GM23338 (cell line): ENCODE measurements at regions not wholly inside any gene's neighbourhood (a gene's known extent, or its start where the extent isn't known, plus 50 kb on each side); places are given as distances from the start of the nearest gene placed in this dataset.

Source experiments
- ATAC-seq: fragments of 200-7000 bp; cut with Tn5 transposase; 3 replicates; pipeline ENCODE4 v1.9.1; 2020
- DNase-seq: peaks from one replicate; pipeline ENCODE4 v3.0.0-alpha.2; 2015; ENCODE audit warnings: low spot score
- H2AFZ ChIP-seq: fragments of 200-600 bp; sonication (generic); 2 replicates; pipeline ENCODE4 v1.8.0; 2016; ENCODE audit warnings: antibody characterized with exemption, mild to moderate bottlenecking, moderate library complexity
- H3F3A ChIP-seq: fragments of 200-600 bp; sonication (generic); replicated peaks from 2 replicates; pipeline ENCODE4 v1.8.0; 2017; ENCODE audit warnings: antibody characterized with exemption, mixed run types, low read depth
- H3K27ac ChIP-seq: fragments of 200-600 bp; sonication (generic); 2 replicates; pipeline ENCODE4 v1.6.1; 2016; ENCODE audit warnings: low read depth
- H3K27me3 ChIP-seq: fragments of 200-600 bp; sonication (generic); 2 replicates; pipeline ENCODE4 v1.8.0; 2016; ENCODE audit warnings: mild to moderate bottlenecking, mixed run types, moderate library complexity; ENCODE audit not compliant: insufficient read depth
- H3K36me3 ChIP-seq: fragments of 200-600 bp; sonication (generic); 2 replicates; pipeline ENCODE4 v1.8.0; 2016; ENCODE audit warnings: mild to moderate bottlenecking; ENCODE audit not compliant: insufficient read depth
- H3K4me1 ChIP-seq: fragments of 200-600 bp; sonication (generic); 2 replicates; pipeline ENCODE4 v1.8.0; 2016; ENCODE audit warnings: mild to moderate bottlenecking, moderate library complexity; ENCODE audit not compliant: insufficient read depth
- H3K4me2 ChIP-seq: fragments of 200-600 bp; sonication (generic); 2 replicates; pipeline ENCODE4 v1.7.1; 2017; ENCODE audit warnings: mixed run types
- H3K4me3 ChIP-seq: fragments of 200-600 bp; sonication (generic); 2 replicates; pipeline ENCODE4 v1.6.1; 2016; ENCODE audit warnings: mixed run types
- H3K79me2 ChIP-seq: fragments of 200-600 bp; sonication (generic); replicated peaks from 2 replicates; pipeline ENCODE4 v1.8.0; 2017; ENCODE audit warnings: mild to moderate bottlenecking; ENCODE audit not compliant: insufficient read depth
- H3K9me2 ChIP-seq: fragments of 200-600 bp; sonication (generic); 2 replicates; pipeline ENCODE4 v1.8.0; 2017; ENCODE audit not compliant: insufficient read depth
- H4K20me1 ChIP-seq: fragments of 200-600 bp; sonication (generic); replicated peaks from 2 replicates; pipeline ENCODE4 v1.8.0; 2017; ENCODE audit warnings: mild to moderate bottlenecking; ENCODE audit not compliant: insufficient read depth
- H3K27ac Mint-ChIP-seq: 2 replicates; pipeline ENCODE4 v1.8.0; 2020; ENCODE audit warnings: inconsistent platforms, mild to moderate bottlenecking, moderate library complexity, mixed read lengths
- H3K27me3 Mint-ChIP-seq: 3 replicates; pipeline ENCODE4 v1.8.0; 2022; ENCODE audit warnings: low read depth, mild to moderate bottlenecking, moderate library complexity, mixed read lengths, inconsistent platforms; ENCODE audit not compliant: insufficient read depth, poor library complexity
- H3K36me3 Mint-ChIP-seq: 3 replicates; pipeline ENCODE4 v1.8.0; 2021; ENCODE audit warnings: low read depth, mild to moderate bottlenecking, inconsistent platforms, moderate library complexity, mixed read lengths
- H3K4me1 Mint-ChIP-seq: 3 replicates; pipeline ENCODE4 v1.8.0; 2020; ENCODE audit warnings: mild to moderate bottlenecking, inconsistent platforms, mixed read lengths
- H3K4me3 Mint-ChIP-seq: 3 replicates; pipeline ENCODE4 v1.8.0; 2021; ENCODE audit warnings: moderate library complexity, mild to moderate bottlenecking, inconsistent platforms, mixed read lengths
- H3K9me3 Mint-ChIP-seq: 3 replicates; pipeline ENCODE4 v1.8.0; 2020; ENCODE audit warnings: moderate library complexity, mild to moderate bottlenecking, inconsistent platforms, mixed read lengths
- CREB1 ChIP-seq: fragments of 250-450 bp; sonication (Bioruptor Pico); IDR thresholded peaks from 2 replicates; pipeline ENCODE4 v1.5.0; 2020; ENCODE audit warnings: low read depth, mild to moderate bottlenecking, moderate library complexity
- EZH2phosphoT487 ChIP-seq: fragments of 200-600 bp; sonication (generic); IDR thresholded peaks from one replicate; pipeline ENCODE4 v1.8.1; 2018; ENCODE audit warnings: antibody characterized with exemption; ENCODE audit not compliant: unreplicated experiment
- NANOG ChIP-seq: IDR thresholded peaks from 2 replicates; pipeline ENCODE4 v1.6.1; 2016; ENCODE audit warnings: antibody characterized with exemption, borderline replicate concordance
- STAT1 ChIP-seq: IDR thresholded peaks from one replicate; pipeline ENCODE4 v1.6.1; 2016; ENCODE audit warnings: antibody characterized with exemption; ENCODE audit not compliant: unreplicated experiment
- ZNF114 ChIP-seq: fragments of 250-450 bp; sonication (Bioruptor Pico); IDR thresholded peaks from 2 replicates; pipeline ENCODE4 v1.5.0; 2020; ENCODE audit warnings: mild to moderate bottlenecking, moderate library complexity
- ZNF331 ChIP-seq: fragments of 250-450 bp; sonication (Bioruptor Pico); IDR thresholded peaks from 2 replicates; pipeline ENCODE4 v1.5.0; 2020; ENCODE audit warnings: low read depth, mild to moderate bottlenecking, moderate library complexity
- TF ChIP-seq, protein P1 (sequence below), 2 experiments: fragments of 200-600 bp in 1 of 2; sonication (generic) in 1 of 2; conservative IDR thresholded peaks; 2 replicates each; pipeline versions ENCODE4 v1.5.1 to v1.6.1; 2016 to 2017; ENCODE audit warnings: antibody characterized with exemption in 2 of 2, low read depth in 2 of 2, mild to moderate bottlenecking in 2 of 2, moderate library complexity in 1 of 2
- TF ChIP-seq, protein P2 (sequence below): fragments of 250-450 bp; sonication (Bioruptor Pico); IDR thresholded peaks from 2 replicates; pipeline ENCODE4 v1.5.0; 2020; ENCODE audit warnings: mild to moderate bottlenecking, moderate library complexity

- H2AFZ ChIP-seq = no peak overlapping the region
- ATAC-seq = no peak
- no peak overlapping the region for H3K4me3 ChIP-seq
- Mint-ChIP-seq H3K36me3 (no peaks in the 10 kb centered on the region), H3K4me1 (peaks cover 3% of the 10 kb centered on the region; the same call in 1 of the 3 replicates), H3K4me3 (no peak overlapping the region), H3K27me3 (peaks cover 2% of the 10 kb centered on the region), H3K27ac (no peak overlapping the region), H3K9me3 (no peaks in the 10 kb centered on the region)
- no peaks in the 10 kb centered on the region for H3K4me1 ChIP-seq
- H3K79me2 ChIP-seq = no peaks in the 10 kb centered on the region
- no peaks in the 10 kb centered on the region for H3K27me3 ChIP-seq
- H3K9me2 ChIP-seq = no peaks in the 10 kb centered on the region
- no peak overlapping the region for H3K4me2 ChIP-seq
- H4K20me1 ChIP-seq = no peaks in the 10 kb centered on the region
- H3K27ac ChIP-seq = no peak overlapping the region
- H3F3A ChIP-seq = no peaks in the 10 kb centered on the region
- no peak for TF ChIP-seq NANOG
- TF ChIP-seq ZNF331 (CRISPR knock-in tag) = no peak
- no peak for TF ChIP-seq EZH2phosphoT487
- TF ChIP-seq, protein P1, sequence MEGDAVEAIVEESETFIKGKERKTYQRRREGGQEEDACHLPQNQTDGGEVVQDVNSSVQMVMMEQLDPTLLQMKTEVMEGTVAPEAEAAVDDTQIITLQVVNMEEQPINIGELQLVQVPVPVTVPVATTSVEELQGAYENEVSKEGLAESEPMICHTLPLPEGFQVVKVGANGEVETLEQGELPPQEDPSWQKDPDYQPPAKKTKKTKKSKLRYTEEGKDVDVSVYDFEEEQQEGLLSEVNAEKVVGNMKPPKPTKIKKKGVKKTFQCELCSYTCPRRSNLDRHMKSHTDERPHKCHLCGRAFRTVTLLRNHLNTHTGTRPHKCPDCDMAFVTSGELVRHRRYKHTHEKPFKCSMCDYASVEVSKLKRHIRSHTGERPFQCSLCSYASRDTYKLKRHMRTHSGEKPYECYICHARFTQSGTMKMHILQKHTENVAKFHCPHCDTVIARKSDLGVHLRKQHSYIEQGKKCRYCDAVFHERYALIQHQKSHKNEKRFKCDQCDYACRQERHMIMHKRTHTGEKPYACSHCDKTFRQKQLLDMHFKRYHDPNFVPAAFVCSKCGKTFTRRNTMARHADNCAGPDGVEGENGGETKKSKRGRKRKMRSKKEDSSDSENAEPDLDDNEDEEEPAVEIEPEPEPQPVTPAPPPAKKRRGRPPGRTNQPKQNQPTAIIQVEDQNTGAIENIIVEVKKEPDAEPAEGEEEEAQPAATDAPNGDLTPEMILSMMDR (conservative IDR thresholded peaks at IDR 0.05; ENCODE audit: low read depth in 2 of 2) = no peak
- no peak for DNase-seq
- no peaks in the 10 kb centered on the region for H3K36me3 ChIP-seq
Observed at GRCh38 chr4:114279711-114280110, 300.3 kb upstream of the ARSJ start.

DNA sequence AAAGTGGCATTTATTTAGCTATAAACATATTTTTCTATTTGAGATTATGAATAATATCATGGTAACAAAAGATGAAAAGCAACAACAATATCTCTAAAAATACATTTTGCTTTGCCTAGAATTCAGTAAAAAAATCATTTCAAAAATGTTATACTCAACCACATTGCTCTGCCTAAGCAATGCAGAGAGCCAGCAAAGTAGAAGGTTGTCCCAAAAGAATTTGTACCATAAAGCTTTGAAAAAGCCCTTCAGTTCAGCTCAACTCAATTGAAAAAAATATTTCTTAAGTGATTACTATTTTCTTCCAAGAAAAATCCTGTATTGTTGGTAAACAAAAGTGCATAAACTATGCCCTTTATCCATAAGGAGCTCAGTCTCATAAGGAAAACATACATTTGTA lies 301.2 kb upstream of the ARSJ start:
- no peak overlapping the region for H3K4me2 ChIP-seq
- H3K4me1 ChIP-seq = no peaks in the 10 kb centered on the region
- TF ChIP-seq STAT1 (no peak), NANOG (no peak), CREB1 (CRISPR knock-in tag) (no peak), ZNF114 (CRISPR knock-in tag) (no peak)
- TF ChIP-seq, protein P2, sequence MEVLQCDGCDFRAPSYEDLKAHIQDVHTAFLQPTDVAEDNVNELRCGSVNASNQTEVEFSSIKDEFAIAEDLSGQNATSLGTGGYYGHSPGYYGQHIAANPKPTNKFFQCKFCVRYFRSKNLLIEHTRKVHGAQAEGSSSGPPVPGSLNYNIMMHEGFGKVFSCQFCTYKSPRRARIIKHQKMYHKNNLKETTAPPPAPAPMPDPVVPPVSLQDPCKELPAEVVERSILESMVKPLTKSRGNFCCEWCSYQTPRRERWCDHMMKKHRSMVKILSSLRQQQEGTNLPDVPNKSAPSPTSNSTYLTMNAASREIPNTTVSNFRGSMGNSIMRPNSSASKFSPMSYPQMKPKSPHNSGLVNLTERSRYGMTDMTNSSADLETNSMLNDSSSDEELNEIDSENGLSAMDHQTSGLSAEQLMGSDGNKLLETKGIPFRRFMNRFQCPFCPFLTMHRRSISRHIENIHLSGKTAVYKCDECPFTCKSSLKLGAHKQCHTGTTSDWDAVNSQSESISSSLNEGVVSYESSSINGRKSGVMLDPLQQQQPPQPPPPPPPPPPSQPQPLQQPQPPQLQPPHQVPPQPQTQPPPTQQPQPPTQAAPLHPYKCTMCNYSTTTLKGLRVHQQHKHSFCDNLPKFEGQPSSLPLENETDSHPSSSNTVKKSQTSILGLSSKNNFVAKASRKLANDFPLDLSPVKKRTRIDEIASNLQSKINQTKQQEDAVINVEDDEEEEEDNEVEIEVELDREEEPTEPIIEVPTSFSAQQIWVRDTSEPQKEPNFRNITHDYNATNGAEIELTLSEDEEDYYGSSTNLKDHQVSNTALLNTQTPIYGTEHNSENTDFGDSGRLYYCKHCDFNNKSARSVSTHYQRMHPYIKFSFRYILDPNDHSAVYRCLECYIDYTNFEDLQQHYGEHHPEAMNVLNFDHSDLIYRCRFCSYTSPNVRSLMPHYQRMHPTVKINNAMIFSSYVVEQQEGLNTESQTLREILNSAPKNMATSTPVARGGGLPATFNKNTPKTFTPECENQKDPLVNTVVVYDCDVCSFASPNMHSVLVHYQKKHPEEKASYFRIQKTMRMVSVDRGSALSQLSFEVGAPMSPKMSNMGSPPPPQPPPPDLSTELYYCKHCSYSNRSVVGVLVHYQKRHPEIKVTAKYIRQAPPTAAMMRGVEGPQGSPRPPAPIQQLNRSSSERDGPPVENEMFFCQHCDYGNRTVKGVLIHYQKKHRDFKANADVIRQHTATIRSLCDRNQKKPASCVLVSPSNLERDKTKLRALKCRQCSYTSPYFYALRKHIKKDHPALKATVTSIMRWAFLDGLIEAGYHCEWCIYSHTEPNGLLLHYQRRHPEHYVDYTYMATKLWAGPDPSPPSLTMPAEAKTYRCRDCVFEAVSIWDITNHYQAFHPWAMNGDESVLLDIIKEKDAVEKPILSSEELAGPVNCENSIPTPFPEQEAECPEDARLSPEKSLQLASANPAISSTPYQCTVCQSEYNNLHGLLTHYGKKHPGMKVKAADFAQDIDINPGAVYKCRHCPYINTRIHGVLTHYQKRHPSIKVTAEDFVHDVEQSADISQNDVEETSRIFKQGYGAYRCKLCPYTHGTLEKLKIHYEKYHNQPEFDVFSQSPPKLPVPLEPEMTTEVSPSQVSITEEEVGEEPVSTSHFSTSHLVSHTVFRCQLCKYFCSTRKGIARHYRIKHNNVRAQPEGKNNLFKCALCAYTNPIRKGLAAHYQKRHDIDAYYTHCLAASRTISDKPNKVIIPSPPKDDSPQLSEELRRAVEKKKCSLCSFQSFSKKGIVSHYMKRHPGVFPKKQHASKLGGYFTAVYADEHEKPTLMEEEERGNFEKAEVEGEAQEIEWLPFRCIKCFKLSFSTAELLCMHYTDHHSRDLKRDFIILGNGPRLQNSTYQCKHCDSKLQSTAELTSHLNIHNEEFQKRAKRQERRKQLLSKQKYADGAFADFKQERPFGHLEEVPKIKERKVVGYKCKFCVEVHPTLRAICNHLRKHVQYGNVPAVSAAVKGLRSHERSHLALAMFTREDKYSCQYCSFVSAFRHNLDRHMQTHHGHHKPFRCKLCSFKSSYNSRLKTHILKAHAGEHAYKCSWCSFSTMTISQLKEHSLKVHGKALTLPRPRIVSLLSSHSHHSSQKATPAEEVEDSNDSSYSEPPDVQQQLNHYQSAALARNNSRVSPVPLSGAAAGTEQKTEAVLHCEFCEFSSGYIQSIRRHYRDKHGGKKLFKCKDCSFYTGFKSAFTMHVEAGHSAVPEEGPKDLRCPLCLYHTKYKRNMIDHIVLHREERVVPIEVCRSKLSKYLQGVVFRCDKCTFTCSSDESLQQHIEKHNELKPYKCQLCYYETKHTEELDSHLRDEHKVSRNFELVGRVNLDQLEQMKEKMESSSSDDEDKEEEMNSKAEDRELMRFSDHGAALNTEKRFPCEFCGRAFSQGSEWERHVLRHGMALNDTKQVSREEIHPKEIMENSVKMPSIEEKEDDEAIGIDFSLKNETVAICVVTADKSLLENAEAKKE (CRISPR knock-in tag) = no peak
- H3K9me2 ChIP-seq = no peaks in the 10 kb centered on the region
- Mint-ChIP-seq H3K27me3 (peaks cover 2% of the 10 kb centered on the region), H3K36me3 (no peaks in the 10 kb centered on the region), H3K27ac (no peak overlapping the region), H3K4me1 (peaks cover 3% of the 10 kb centered on the region; the same call in 1 of the 3 replicates), H3K9me3 (no peaks in the 10 kb centered on the region), H3K4me3 (no peak overlapping the region)
- H3K27me3 ChIP-seq = no peaks in the 10 kb centered on the region
- no peak overlapping the region for H3K4me3 ChIP-seq
- no peaks in the 10 kb centered on the region for H4K20me1 ChIP-seq
- ATAC-seq = no peak
- no peak overlapping the region for H2AFZ ChIP-seq
- no peak overlapping the region for H3K27ac ChIP-seq
- H3F3A ChIP-seq = no peaks in the 10 kb centered on the region
- no peaks in the 10 kb centered on the region for H3K79me2 ChIP-seq
- DNase-seq = no peak
- H3K36me3 ChIP-seq = no peaks in the 10 kb centered on the region
